ENCODE measurements at regions not wholly inside any gene's neighbourhood (a gene's known extent, or its start where the extent isn't known, plus 50 kb on each side); places are given as distances from the start of the nearest gene placed in this dataset.

GRCh38 chr17:79661292-79662041 is 50.6 kb upstream of the RBFOX3 start:
- POLR2A ChIA-PET: no interaction called here
- CTCF ChIA-PET: no interaction called here
- TF ChIP-seq, protein P1, sequence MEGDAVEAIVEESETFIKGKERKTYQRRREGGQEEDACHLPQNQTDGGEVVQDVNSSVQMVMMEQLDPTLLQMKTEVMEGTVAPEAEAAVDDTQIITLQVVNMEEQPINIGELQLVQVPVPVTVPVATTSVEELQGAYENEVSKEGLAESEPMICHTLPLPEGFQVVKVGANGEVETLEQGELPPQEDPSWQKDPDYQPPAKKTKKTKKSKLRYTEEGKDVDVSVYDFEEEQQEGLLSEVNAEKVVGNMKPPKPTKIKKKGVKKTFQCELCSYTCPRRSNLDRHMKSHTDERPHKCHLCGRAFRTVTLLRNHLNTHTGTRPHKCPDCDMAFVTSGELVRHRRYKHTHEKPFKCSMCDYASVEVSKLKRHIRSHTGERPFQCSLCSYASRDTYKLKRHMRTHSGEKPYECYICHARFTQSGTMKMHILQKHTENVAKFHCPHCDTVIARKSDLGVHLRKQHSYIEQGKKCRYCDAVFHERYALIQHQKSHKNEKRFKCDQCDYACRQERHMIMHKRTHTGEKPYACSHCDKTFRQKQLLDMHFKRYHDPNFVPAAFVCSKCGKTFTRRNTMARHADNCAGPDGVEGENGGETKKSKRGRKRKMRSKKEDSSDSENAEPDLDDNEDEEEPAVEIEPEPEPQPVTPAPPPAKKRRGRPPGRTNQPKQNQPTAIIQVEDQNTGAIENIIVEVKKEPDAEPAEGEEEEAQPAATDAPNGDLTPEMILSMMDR (IDR thresholded peaks at IDR 0.05; ENCODE audit: control extremely low read depth, extremely low read depth, low read depth, missing control alignments): no peak
- DNase-seq (ENCODE audit: extremely low spot score): no peak
